CD14-positive monocyte (primary cell): ENCODE measurements at regions not wholly inside any gene's neighbourhood (a gene's known extent, or its start where the extent isn't known, plus 50 kb on each side); places are given as distances from the start of the nearest gene placed in this dataset.

Source experiments
- DNase-seq, 3 donors: peaks; one replicate each; pipeline ENCODE4 v3.0.0-alpha.2; 2011 to 2022
- H2AFZ ChIP-seq: 2 replicates; pipeline ENCODE4 v1.6.0; 2012; ENCODE audit warnings: mild to moderate bottlenecking, low read depth, low read length, inconsistent platforms; ENCODE audit not compliant: insufficient read depth, poor library complexity, severe bottlenecking
- H3K27ac ChIP-seq, 2 donors: 1 replicate in 1 of 2; 2 replicates in 1 of 2; pipeline ENCODE4 v1.5.1; 2012 to 2013; ENCODE audit warnings: low read length in 2 of 2, control low read depth in 1 of 2, inconsistent platforms in 1 of 2, low read depth in 1 of 2, mild to moderate bottlenecking in 1 of 2
- H3K27me3 ChIP-seq, 2 donors: one replicate each; pipeline versions ENCODE4 v1.6.0 to v1.6.1; 2011 to 2013; ENCODE audit warnings: low read length in 2 of 2; ENCODE audit not compliant: control insufficient read depth in 2 of 2, insufficient read depth in 2 of 2
- H3K36me3 ChIP-seq, 2 donors: replicated peaks in 1 of 2; 1 replicate in 1 of 2; 2 replicates in 1 of 2; pipeline versions ENCODE4 v1.5.1 to v1.6.1; 2012 to 2013; ENCODE audit warnings: low read length in 2 of 2, control low read depth in 1 of 2, inconsistent platforms in 1 of 2, mild to moderate bottlenecking in 1 of 2; ENCODE audit not compliant: insufficient read depth in 2 of 2, control insufficient read depth in 1 of 2
- H3K4me1 ChIP-seq, 2 donors: 1 replicate in 1 of 2; 2 replicates in 1 of 2; pipeline versions ENCODE4 v1.5.1 to v1.6.1; 2012 to 2013; ENCODE audit warnings: low read length in 2 of 2, control low read depth in 1 of 2, inconsistent platforms in 1 of 2, mild to moderate bottlenecking in 1 of 2, moderate library complexity in 1 of 2; ENCODE audit not compliant: insufficient read depth in 2 of 2, control insufficient read depth in 1 of 2
- H3K4me2 ChIP-seq: replicated peaks from 2 replicates; pipeline ENCODE3; 2012; ENCODE audit warnings: low read length, moderate library complexity, mild to moderate bottlenecking; ENCODE audit not compliant: poor library complexity, severe bottlenecking; ENCODE audit errors: extremely low read depth
- H3K4me3 ChIP-seq, 3 experiments: fragments of 200-600 bp in 1 of 3; sonication (generic) in 1 of 3; replicated peaks in 1 of 3; 1 replicate in 2 of 3; 2 replicates in 1 of 3; pipeline ENCODE4 v1.5.1; 2011 to 2013; ENCODE audit warnings: low read length in 3 of 3, mild to moderate bottlenecking in 3 of 3, control low read depth in 2 of 3, low read depth in 2 of 3, inconsistent platforms in 1 of 3, moderate library complexity in 1 of 3
- H3K79me2 ChIP-seq: 2 replicates; pipeline ENCODE4 v1.6.0; 2012; ENCODE audit warnings: mild to moderate bottlenecking, control low read depth, inconsistent platforms, low read length, moderate library complexity; ENCODE audit not compliant: insufficient read depth
- H3K9ac ChIP-seq: 2 replicates; pipeline ENCODE4 v1.6.0; 2017; ENCODE audit warnings: low read length, mild to moderate bottlenecking; ENCODE audit not compliant: insufficient read depth, poor library complexity, severe bottlenecking
- H3K9me3 ChIP-seq, 2 donors: replicated peaks in 1 of 2; 1 replicate in 1 of 2; 2 replicates in 1 of 2; pipeline versions ENCODE4 v1.5.1 to v1.6.1; 2012 to 2013; ENCODE audit warnings: low read length in 2 of 2, control low read depth in 1 of 2; ENCODE audit not compliant: control insufficient read depth in 1 of 2, insufficient read depth in 1 of 2
- H4K20me1 ChIP-seq: 2 replicates; pipeline ENCODE4 v1.6.0; 2012; ENCODE audit warnings: mild to moderate bottlenecking, low read length, control low read depth, moderate library complexity; ENCODE audit not compliant: insufficient read depth
- H3K27ac Mint-ChIP-seq, 7 donors: one replicate each; pipeline ENCODE4 v1.8.0; 2020; ENCODE audit warnings: mild to moderate bottlenecking in 7 of 7, mixed read lengths in 7 of 7, moderate library complexity in 6 of 7, inconsistent platforms in 2 of 7
- H3K27me3 Mint-ChIP-seq, 3 donors: one replicate each; pipeline ENCODE4 v1.8.0; 2021 to 2022; ENCODE audit warnings: low read depth in 3 of 3, mild to moderate bottlenecking in 3 of 3, mixed read lengths in 3 of 3, moderate library complexity in 3 of 3, inconsistent platforms in 1 of 3
- H3K36me3 Mint-ChIP-seq, 2 donors: one replicate each; pipeline ENCODE4 v1.8.0; 2020; ENCODE audit warnings: mixed read lengths in 2 of 2, inconsistent platforms in 1 of 2, mild to moderate bottlenecking in 1 of 2
- H3K4me1 Mint-ChIP-seq: one replicate; pipeline ENCODE4 v1.8.0; 2020; ENCODE audit warnings: mild to moderate bottlenecking, mixed read lengths
- H3K4me3 Mint-ChIP-seq, 2 donors: one replicate each; pipeline ENCODE4 v1.8.0; 2020; ENCODE audit warnings: mild to moderate bottlenecking in 2 of 2, mixed read lengths in 2 of 2, moderate library complexity in 1 of 2
- H3K9me3 Mint-ChIP-seq, 7 donors: one replicate each; pipeline ENCODE4 v1.8.0; 2020 to 2022; ENCODE audit warnings: mixed read lengths in 7 of 7, mild to moderate bottlenecking in 6 of 7, moderate library complexity in 6 of 7, inconsistent platforms in 2 of 7
- CTCF ChIP-seq: fragments of 200-600 bp; IDR thresholded peaks from one replicate; pipeline ENCODE4 v1.8.0; 2022; ENCODE audit warnings: antibody characterized with exemption, mild to moderate bottlenecking
- WGBS: methylation state at CpG from one replicate; pipeline ENCODE4 v1.1.5; 2013; ENCODE audit warnings: missing lambda C conversion rate; ENCODE audit not compliant: insufficient coverage; 5-methylcytosine and 5-hydroxymethylcytosine counted together
- intact Hi-C, 2 donors: fragments of 100-400 bp; cut with micrococcal nuclease; formaldehyde crosslinking; loops; one replicate each; pipeline versions ENCODE4 v1.15.0 to v1.15.1; 2023

- no peak for TF ChIP-seq CTCF
- intact Hi-C loops = no loop called here
- no peak overlapping the region for H3K4me3 ChIP-seq
- H4K20me1 ChIP-seq = no peaks in the 10 kb centered on the region
- H3K36me3 ChIP-seq = no peaks in the 10 kb centered on the region
- Mint-ChIP-seq H3K9me3 (peaks cover 0 to 9% (median 1%) of the 10 kb centered on the region in 7 donors), H3K4me1 (no peaks in the 10 kb centered on the region), H3K36me3 (no peaks in the 10 kb centered on the region), H3K4me3 (no peak overlapping the region), H3K27ac (no peak overlapping the region), H3K27me3 (peaks cover 0 to 1% (median 0%) of the 10 kb centered on the region in 3 donors)
- 71% methylated on average over 3 of the region's 3 CpGs for WGBS
- H3K27me3 ChIP-seq = no peaks in the 10 kb centered on the region
- H3K4me2 ChIP-seq = no peak overlapping the region
- H2AFZ ChIP-seq = no peak overlapping the region
- no peaks in the 10 kb centered on the region for H3K79me2 ChIP-seq
- H3K9ac ChIP-seq = no peak overlapping the region
- no peaks in the 10 kb centered on the region for H3K4me1 ChIP-seq
- no peak overlapping the region for H3K27ac ChIP-seq
- no peak for DNase-seq
- no peaks in the 10 kb centered on the region for H3K9me3 ChIP-seq
Measured at GRCh38 chr5:117497601-117498000, 923.0 kb upstream of the SEMA6A start.

- no peaks in the 10 kb centered on the region for H3K36me3 ChIP-seq
- H3K4me2 ChIP-seq = no peak overlapping the region
- H3K27ac Mint-ChIP-seq = no peak overlapping the region
- H3K9ac ChIP-seq = no peak overlapping the region
- H3K27me3 Mint-ChIP-seq = peaks cover 0 to 1% (median 0%) of the 10 kb centered on the region in 3 donors
- no peak overlapping the region for H3K4me3 Mint-ChIP-seq
- TF ChIP-seq CTCF = no peak
- H3K27ac ChIP-seq = no peak overlapping the region
- no peak overlapping the region for H2AFZ ChIP-seq
- no peaks in the 10 kb centered on the region for H3K9me3 ChIP-seq
- no peaks in the 10 kb centered on the region for H3K4me1 Mint-ChIP-seq
- DNase-seq = no peak
- no peaks in the 10 kb centered on the region for H3K4me1 ChIP-seq
- H4K20me1 ChIP-seq = no peaks in the 10 kb centered on the region
- intact Hi-C loops = no loop called here
- no peak overlapping the region for H3K4me3 ChIP-seq
- no peaks in the 10 kb centered on the region for H3K27me3 ChIP-seq
- peaks cover 0 to 12% (median 2%) of the 10 kb centered on the region in 7 donors for H3K9me3 Mint-ChIP-seq
- no peaks in the 10 kb centered on the region for H3K79me2 ChIP-seq
- no peaks in the 10 kb centered on the region for H3K36me3 Mint-ChIP-seq
- whole genome bisulfite sequencing = no CpG with 5 or more reads among the region's 1 CpG
Measured at GRCh38 chr5:117496801-117497200, 922.2 kb upstream of the SEMA6A start.
